AG04450 (cell line): ENCODE measurements at regions not wholly inside any gene's neighbourhood (a gene's known extent, or its start where the extent isn't known, plus 50 kb on each side); places are given as distances from the start of the nearest gene placed in this dataset.
"Not testable (repeated sequence)": the region's sequence is repeated elsewhere in the genome, so short reads cannot be mapped to it uniquely, and the experiment has no call there.

Experiments
- CTCF ChIA-PET: fragments of 300-600, 350-600 bp; formaldehyde crosslinking; extraction: SDS; loops from one replicate; lab custom pipeline; 2022; ENCODE audit warnings: antibody characterized with exemption, inconsistent platforms; lab: Charles Lee
- POLR2A ChIA-PET: fragments of 350-600 bp; formaldehyde crosslinking; extraction: SDS; loops from one replicate; lab custom pipeline; 2021; ENCODE audit warnings: antibody characterized with exemption, inconsistent platforms; lab: Yijun Ruan, JAX
- DNase-seq: peaks from one replicate; pipeline ENCODE4 v3.0.0-alpha.2; 2011; ENCODE audit warnings: low read depth, low spot score
- H3K27ac ChIP-seq: one replicate; pipeline ENCODE4 v1.5.1; 2012; ENCODE audit warnings: low read depth, low read length, control low read depth
- H3K27me3 ChIP-seq: one replicate; pipeline ENCODE4 v1.6.0; 2012; ENCODE audit warnings: low read length; ENCODE audit not compliant: control insufficient read depth, insufficient read depth
- H3K4me3 ChIP-seq: 2 replicates; pipeline ENCODE4 v1.5.1; 2011; ENCODE audit warnings: mild to moderate bottlenecking, low read depth, low read length, control low read depth
- H3K9me3 ChIP-seq: 2 replicates; pipeline ENCODE4 v1.5.1; 2012; ENCODE audit warnings: low read length; ENCODE audit not compliant: control insufficient read depth, insufficient read depth
- CTCF ChIP-seq: IDR thresholded peaks from 2 replicates; pipeline ENCODE4 v1.5.1; 2011; ENCODE audit warnings: low read depth, low read length, control low read depth, inconsistent platforms

GRCh38 chr6:135603249-135603648 is 105.7 kb upstream of the AHI1 start:
- ChIA-PET POLR2A (no interaction called here), CTCF (no interaction called here)
- no peak for DNase-seq
- Histone ChIP-seq H3K27me3 (no peaks in the 10 kb centered on the region), H3K27ac (no peak overlapping the region), H3K9me3 (no peaks in the 10 kb centered on the region; the same call in 1 of the 2 replicates), H3K4me3 (no peak overlapping the region)
- TF ChIP-seq CTCF = no peak

- DNase-seq = no peak
- Histone ChIP-seq H3K27me3 (no peaks in the 10 kb centered on the region), H3K9me3 (no peaks in the 10 kb centered on the region; the same call in 1 of the 2 replicates), H3K27ac (no peak overlapping the region), H3K4me3 (no peak overlapping the region)
- TF ChIP-seq CTCF = no peak
- ChIA-PET POLR2A (no interaction called here), CTCF (no interaction called here)
Measured at GRCh38 chr6:135604035-135604860, 106.7 kb upstream of the AHI1 start.

- ChIA-PET POLR2A (no interaction called here), CTCF (interaction anchor here (0.5 kb wide), 1 partner anchor 21 kb away, joined by 4 read pairs; no protein-coding TSS in a partner anchor)
- H3K27me3 ChIP-seq = no peaks in the 10 kb centered on the region
- H3K4me3 ChIP-seq = no peak overlapping the region
- H3K27ac ChIP-seq = no peak overlapping the region
- no peak for DNase-seq
- no peaks in the 10 kb centered on the region; the same call in 1 of the 2 replicates for H3K9me3 ChIP-seq
- TF ChIP-seq CTCF = no peak
Measured at GRCh38 chr6:135605278-135605790, 107.8 kb upstream of the AHI1 start.

GRCh38 chr6:135606392-135606791 is 108.9 kb upstream of the AHI1 start:
- ChIA-PET CTCF (no interaction called here), POLR2A (no interaction called here)
- no peaks in the 10 kb centered on the region for H3K27me3 ChIP-seq
- no peaks in the 10 kb centered on the region; the same call in 1 of the 2 replicates for H3K9me3 ChIP-seq
- H3K4me3 ChIP-seq = no peak overlapping the region
- DNase-seq = no peak
- H3K27ac ChIP-seq = no peak overlapping the region
- TF ChIP-seq CTCF = no peak

GRCh38 chr6:135608031-135608430 is 110.5 kb upstream of the AHI1 start:
- H3K4me3 ChIP-seq = no peak overlapping the region
- H3K9me3 ChIP-seq = no peaks in the 10 kb centered on the region; the same call in 1 of the 2 replicates
- DNase-seq = no peak
- POLR2A ChIA-PET = no interaction called here
- no peak overlapping the region for H3K27ac ChIP-seq
- H3K27me3 ChIP-seq = no peaks in the 10 kb centered on the region
- no peak for TF ChIP-seq CTCF
- CTCF ChIA-PET = no interaction called here

- H3K27ac ChIP-seq, CTCF ChIA-PET, H3K4me3 ChIP-seq, DNase-seq, POLR2A ChIA-PET, H3K27me3 ChIP-seq, H3K9me3 ChIP-seq: not testable (repeated sequence)
Measured at GRCh38 chr6:135610192-135610591, 112.7 kb upstream of the AHI1 start.
